ENCODE measurements at regions not wholly inside any gene's neighbourhood (a gene's known extent, or its start where the extent isn't known, plus 50 kb on each side); places are given as distances from the start of the nearest gene placed in this dataset.

DNA sequence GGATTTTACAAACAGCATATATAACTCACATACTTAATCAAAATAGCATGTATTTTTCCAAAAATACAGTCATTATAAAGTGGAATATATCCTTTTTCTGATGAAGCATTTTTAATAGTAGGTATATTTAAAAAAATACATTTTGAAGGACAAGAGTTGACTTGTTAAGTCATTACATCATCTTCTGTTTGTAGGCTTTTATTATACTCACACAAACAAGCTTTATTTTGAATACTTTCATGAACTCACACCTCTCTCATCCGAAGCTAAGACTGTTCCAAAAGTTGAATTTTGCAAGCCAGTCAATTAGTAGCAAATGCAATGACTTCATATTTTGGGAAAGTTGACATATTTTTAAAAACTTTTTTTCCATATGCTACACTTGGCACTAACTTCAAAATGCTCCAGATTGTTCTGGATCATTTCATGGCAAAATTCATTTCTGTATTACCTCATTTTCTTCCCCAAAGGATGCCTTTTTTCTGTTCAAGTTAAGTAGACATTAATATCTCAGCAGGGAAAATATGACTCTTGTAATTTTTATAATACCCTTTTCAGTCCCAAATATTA lies 68.5 kb upstream of the WDR75 start:
- DNase-seq: no peak

DNA sequence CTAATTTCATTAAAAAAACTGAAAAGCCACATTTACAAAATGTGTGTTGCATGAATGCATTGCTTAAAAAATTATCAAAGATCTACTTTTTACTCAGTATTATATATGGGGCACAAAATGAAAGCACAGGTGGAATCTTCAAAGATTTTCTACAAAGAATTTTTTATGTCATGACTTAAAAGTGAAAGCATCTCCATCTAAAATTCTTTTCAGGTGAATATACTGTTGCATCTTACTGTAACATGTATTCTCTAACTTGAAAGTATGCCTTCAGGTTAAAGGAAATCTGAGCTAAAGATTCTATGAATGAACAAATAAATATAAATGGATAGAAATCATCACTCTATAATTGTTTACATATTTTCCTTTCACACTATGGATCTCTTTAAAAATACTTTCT lies 66.8 kb upstream of the WDR75 start:
- DNase-seq: no peak

DNA sequence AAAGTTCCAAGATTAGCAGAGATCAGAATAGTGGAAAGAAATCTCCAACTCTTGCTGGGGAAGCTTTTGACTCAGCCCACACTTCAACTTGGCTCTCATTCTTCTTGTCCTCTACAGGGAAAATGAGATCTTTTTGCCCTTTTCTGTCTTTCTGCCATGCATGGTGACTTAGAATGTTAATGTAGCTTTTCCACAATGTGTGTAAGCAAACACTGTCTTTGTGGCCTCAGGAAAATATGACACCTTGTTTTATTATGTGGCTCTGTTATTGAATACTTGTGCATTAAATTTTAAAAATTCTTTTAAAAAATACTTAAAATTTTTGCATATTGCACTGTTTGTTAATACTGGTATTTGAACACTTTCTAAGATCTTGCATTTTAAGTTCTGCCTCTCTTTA lies 65.4 kb upstream of the WDR75 start:
- no peak for DNase-seq

DNA sequence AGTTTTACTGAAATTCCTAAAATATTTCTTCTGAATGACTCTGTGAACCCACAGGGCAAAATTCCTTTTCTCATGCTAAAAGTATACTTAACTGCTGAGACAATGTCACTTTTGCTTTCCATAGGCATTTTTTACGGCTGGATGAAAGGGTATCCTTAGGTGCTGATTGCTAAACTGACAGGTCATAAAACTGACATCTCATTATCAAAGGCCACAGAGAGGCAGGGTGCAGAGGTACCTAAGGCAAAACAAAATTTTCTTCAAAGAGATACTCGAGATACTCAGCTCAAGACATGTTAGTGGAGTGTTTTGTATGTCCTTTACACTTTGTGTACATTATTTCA lies 62.0 kb upstream of the WDR75 start:
- no peak for DNase-seq

DNA sequence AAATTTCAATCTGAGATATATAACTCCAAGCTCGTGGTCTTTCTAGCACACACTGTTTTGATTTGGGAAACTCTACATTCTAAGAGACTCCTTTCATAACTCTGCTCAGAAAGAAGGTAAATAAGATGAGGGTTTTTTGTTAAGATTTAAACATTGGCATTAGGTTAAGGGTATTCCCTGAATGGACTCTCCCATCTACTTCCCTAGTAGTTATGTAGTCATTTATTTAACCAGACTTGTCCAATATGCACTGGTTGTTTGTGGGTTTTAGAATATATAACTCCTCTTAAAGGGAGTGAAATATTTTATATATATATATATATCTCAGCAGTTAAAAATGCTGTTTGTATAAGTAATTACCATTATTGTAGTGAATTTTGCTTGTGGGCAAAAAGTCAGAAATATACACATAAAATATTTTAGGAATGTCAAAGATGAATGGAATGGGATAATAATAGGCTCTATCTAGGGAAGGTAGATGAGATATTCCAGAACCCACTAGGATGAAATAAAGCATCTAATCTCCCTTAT lies 61.5 kb upstream of the WDR75 start:
- DNase-seq: no peak

DNA sequence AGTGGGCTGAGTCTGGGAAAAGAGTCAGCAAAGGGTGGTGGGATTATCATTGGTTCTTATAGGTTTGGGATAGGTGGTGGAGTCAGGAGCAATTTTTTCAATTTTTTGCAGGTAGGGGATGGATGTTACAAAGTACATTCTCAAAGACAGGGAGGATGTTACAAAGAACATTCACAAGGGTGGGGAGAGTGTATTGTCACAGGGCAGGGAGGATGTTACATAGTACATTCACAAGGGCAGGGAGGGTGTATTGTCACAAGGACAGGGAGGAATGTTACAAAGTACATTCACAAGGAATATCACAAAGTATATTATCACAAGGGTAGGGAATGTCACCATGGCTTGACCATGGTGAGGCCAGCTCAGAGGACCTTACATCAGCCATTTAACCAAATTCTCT lies 58.6 kb upstream of the WDR75 start:
- no peak for DNase-seq

DNA sequence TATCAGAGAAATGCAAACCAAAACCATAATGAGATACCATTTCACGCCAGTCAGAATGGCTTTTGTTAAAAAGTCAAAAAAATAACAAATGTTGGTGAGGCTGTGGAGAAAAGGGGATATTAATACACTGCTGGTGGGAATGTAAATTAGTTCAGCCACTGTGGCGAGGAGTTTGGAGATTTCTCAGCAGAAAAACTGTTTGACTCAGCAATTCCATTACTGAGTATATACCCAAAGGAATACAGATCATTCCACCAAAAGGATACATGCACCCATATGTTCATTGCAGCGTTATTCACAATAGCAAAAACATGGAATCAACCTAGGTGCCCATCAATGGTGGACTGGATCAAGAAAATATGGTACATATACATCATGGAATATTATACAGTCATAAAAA lies 54.5 kb upstream of the WDR75 start:
- DNase-seq: no peak

DNA sequence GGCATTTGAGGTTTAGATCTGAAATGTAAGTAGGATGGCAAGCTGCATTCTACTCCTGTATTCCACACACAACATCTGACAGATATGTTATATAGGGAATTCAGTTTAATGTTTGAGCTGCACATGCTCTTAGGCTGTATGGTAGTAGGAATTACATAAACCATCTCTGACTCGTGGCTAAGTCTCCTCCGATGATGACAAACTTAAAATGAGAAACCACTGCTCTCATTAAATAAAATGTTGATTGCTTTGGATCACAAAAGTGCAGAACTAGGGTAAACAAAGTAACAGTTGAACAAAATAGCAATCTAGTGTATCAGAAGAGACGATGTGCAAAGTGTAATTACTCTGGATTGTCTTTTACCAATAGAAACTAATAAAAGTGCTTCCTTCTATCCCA lies 50.1 kb upstream of the WDR75 start:
- DNase-seq: no peak
